H1 (cell line): ENCODE measurements at regions not wholly inside any gene's neighbourhood (a gene's known extent, or its start where the extent isn't known, plus 50 kb on each side); places are given as distances from the start of the nearest gene placed in this dataset.

Source experiments
- CTCF ChIA-PET: fragments of 300-600 bp; sonication (Branson Sonifier 250); formaldehyde crosslinking; loops from one replicate; lab custom pipeline; 2021; ENCODE audit not compliant: partially characterized antibody; lab: Charles Lee
- POLR2A ChIA-PET: fragments of 300-600 bp; sonication (Branson Sonifier 250); formaldehyde crosslinking; loops from one replicate; lab custom pipeline; 2021; ENCODE audit warnings: inconsistent platforms; ENCODE audit not compliant: partially characterized antibody; lab: Charles Lee
- DNase-seq, 2 experiments: peaks; one replicate each; pipeline versions ENCODE4 v3.0.0 to v3.0.0-alpha.2; 2010 to 2022; ENCODE audit warnings: low spot score in 2 of 2, low read depth in 1 of 2, mixed read lengths in 1 of 2
- FAIRE-seq: peaks from 2 replicates; lab custom pipeline; 2011; peaks lifted over from hg19 to GRCh38; lab: Jason Lieb, UNC
- H2AFZ ChIP-seq: 2 replicates; pipeline ENCODE4 v1.8.1; 2012; ENCODE audit warnings: low read length, inconsistent platforms
- H2AK5ac ChIP-seq: 2 replicates; pipeline ENCODE4 v1.6.1; 2013; ENCODE audit warnings: low read depth, low read length
- H2BK120ac ChIP-seq: replicated peaks from 2 replicates; pipeline ENCODE3; 2013; ENCODE audit warnings: low read depth, low read length, inconsistent platforms
- H2BK12ac ChIP-seq: 2 replicates; pipeline ENCODE4 v1.6.1; 2013; ENCODE audit warnings: low read depth, low read length
- H2BK15ac ChIP-seq: 2 replicates; pipeline ENCODE4 v1.6.1; 2013; ENCODE audit warnings: low read length
- H2BK20ac ChIP-seq: 2 replicates; pipeline ENCODE4 v1.6.1; 2013; ENCODE audit warnings: low read length
- H2BK5ac ChIP-seq: 2 replicates; pipeline ENCODE4 v1.6.1; 2013; ENCODE audit warnings: low read depth, low read length
- H3K14ac ChIP-seq: 2 replicates; pipeline ENCODE4 v1.6.1; 2013; ENCODE audit warnings: inconsistent platforms; ENCODE audit not compliant: insufficient read length
- H3K18ac ChIP-seq: 2 replicates; pipeline ENCODE4 v1.6.1; 2013; ENCODE audit warnings: low read length; ENCODE audit errors: extremely low read depth
- H3K23ac ChIP-seq: 2 replicates; pipeline ENCODE4 v1.6.1; 2013; ENCODE audit warnings: inconsistent platforms; ENCODE audit not compliant: insufficient read length
- H3K23me2 ChIP-seq: 2 replicates; pipeline ENCODE4 v1.6.1; 2013; ENCODE audit warnings: low read depth, low read length
- H3K27ac ChIP-seq: 2 replicates; pipeline ENCODE4 v1.6.1; 2011; ENCODE audit warnings: low read depth, low read length, inconsistent platforms
- H3K27me3 ChIP-seq, 4 experiments: replicated peaks in 1 of 4; 1 replicate in 1 of 4; 2 replicates in 3 of 4; pipeline versions ENCODE4 v1.6.1 to v1.8.1; 2011 to 2013; ENCODE audit warnings: low read length in 3 of 4, mild to moderate bottlenecking in 3 of 4, inconsistent platforms in 2 of 4, mixed read lengths in 2 of 4, moderate library complexity in 1 of 4; ENCODE audit not compliant: control insufficient read depth in 3 of 4, insufficient read depth in 3 of 4; ENCODE audit errors: extremely low read depth in 1 of 4
- H3K36me3 ChIP-seq, 4 experiments: 2 replicates each; pipeline versions ENCODE4 v1.6.1 to v1.8.1; 2011 to 2013; ENCODE audit warnings: mild to moderate bottlenecking in 4 of 4, low read length in 3 of 4, moderate library complexity in 2 of 4, control low read depth in 1 of 4, inconsistent platforms in 1 of 4; ENCODE audit not compliant: insufficient read depth in 4 of 4, control insufficient read depth in 2 of 4
- H3K4ac ChIP-seq: replicated peaks from 2 replicates; pipeline ENCODE3; 2013; ENCODE audit warnings: low read length, low read depth, mixed read lengths, inconsistent platforms; ENCODE audit not compliant: insufficient read length
- H3K4me1 ChIP-seq, 4 experiments: replicated peaks in 1 of 4; 1 replicate in 1 of 4; 2 replicates in 3 of 4; pipeline versions ENCODE4 v1.6.1 to v1.8.1; 2011 to 2013; ENCODE audit warnings: low read length in 3 of 4, inconsistent platforms in 2 of 4, mixed read lengths in 1 of 4; ENCODE audit not compliant: insufficient read depth in 4 of 4, control insufficient read depth in 3 of 4
- H3K4me2 ChIP-seq, 2 experiments: 2 replicates each; pipeline versions ENCODE4 v1.6.1 to v1.8.1; 2011 to 2013; ENCODE audit warnings: low read depth in 2 of 2, low read length in 2 of 2, control low read depth in 1 of 2, inconsistent platforms in 1 of 2, mild to moderate bottlenecking in 1 of 2; ENCODE audit not compliant: insufficient read depth in 1 of 2
- H3K4me3 ChIP-seq, 4 experiments: fragments of 200-600, 300-600 bp in 1 of 4; sonication (generic), shearing (Covaris generic), sonication (Bioruptor Twin) in 1 of 4; 2 replicates each; pipeline versions ENCODE4 v1.5.1 to v1.8.1; 2011 to 2016; ENCODE audit warnings: low read length in 4 of 4, low read depth in 3 of 4, control low read depth in 2 of 4, inconsistent platforms in 2 of 4, mild to moderate bottlenecking in 2 of 4, mixed read lengths in 1 of 4, moderate library complexity in 1 of 4; ENCODE audit not compliant: insufficient read depth in 2 of 4; ENCODE audit errors: extremely low read depth in 1 of 4
- H3K56ac ChIP-seq: replicated peaks from 2 replicates; pipeline ENCODE3; 2013; ENCODE audit warnings: low read depth, mild to moderate bottlenecking, mixed read lengths, low read length, inconsistent platforms; ENCODE audit not compliant: insufficient read length
- H3K79me1 ChIP-seq: 2 replicates; pipeline ENCODE4 v1.6.1; 2013; ENCODE audit warnings: low read depth, low read length, control low read depth
- H3K79me2 ChIP-seq, 2 experiments: 2 replicates each; pipeline versions ENCODE4 v1.6.1 to v1.8.1; 2012 to 2013; ENCODE audit warnings: low read length in 2 of 2, mild to moderate bottlenecking in 2 of 2, inconsistent platforms in 1 of 2; ENCODE audit not compliant: insufficient read depth in 2 of 2, control insufficient read depth in 1 of 2
- H3K9ac ChIP-seq, 4 experiments: replicated peaks in 1 of 4; 1 replicate in 1 of 4; 2 replicates in 3 of 4; pipeline versions ENCODE4 v1.6.1 to v1.8.1; 2011 to 2013; ENCODE audit warnings: low read depth in 3 of 4, low read length in 3 of 4, control low read depth in 2 of 4, mild to moderate bottlenecking in 2 of 4, moderate library complexity in 2 of 4, inconsistent platforms in 1 of 4; ENCODE audit errors: extremely low read depth in 1 of 4
- H3K9me3 ChIP-seq, 2 experiments: 2 replicates each; pipeline versions ENCODE4 v1.6.1 to v1.8.1; 2012 to 2013; ENCODE audit warnings: mild to moderate bottlenecking in 2 of 2, moderate library complexity in 2 of 2, control low read depth in 1 of 2, inconsistent platforms in 1 of 2, low read depth in 1 of 2, low read length in 1 of 2, mixed read lengths in 1 of 2; ENCODE audit not compliant: insufficient read depth in 2 of 2
- H4K20me1 ChIP-seq, 2 experiments: replicated peaks in 1 of 2; 2 replicates each; pipeline versions ENCODE3 to v1.8.1; 2011 to 2013; ENCODE audit warnings: inconsistent platforms in 2 of 2, low read length in 2 of 2, mild to moderate bottlenecking in 1 of 2; ENCODE audit not compliant: insufficient read depth in 2 of 2, control insufficient read depth in 1 of 2
- H4K5ac ChIP-seq: 2 replicates; pipeline ENCODE4 v1.6.1; 2013; ENCODE audit warnings: low read length, low read depth, mixed read lengths, inconsistent platforms; ENCODE audit not compliant: insufficient read length
- H4K8ac ChIP-seq: 2 replicates; pipeline ENCODE4 v1.8.0; 2013; ENCODE audit warnings: mild to moderate bottlenecking, moderate library complexity, low read length, inconsistent platforms; ENCODE audit not compliant: insufficient read depth; ENCODE audit errors: extremely low read depth
- H4K91ac ChIP-seq: replicated peaks from 2 replicates; pipeline ENCODE3; 2013; ENCODE audit warnings: low read length, mixed read lengths, inconsistent platforms; ENCODE audit not compliant: insufficient read length
- TAF7 ChIP-seq: optimal IDR thresholded peaks from 2 replicates; pipeline ENCODE3; 2011; ENCODE audit warnings: low read depth, mild to moderate bottlenecking, inconsistent platforms, low read length, moderate library complexity, borderline replicate concordance
- WGBS, 2 experiments: shearing (Covaris generic) in 1 of 2; methylation state at CpG; one replicate each; pipeline versions ENCODE4 v1.1.6 to v1.1.7; 2013 to 2015; ENCODE audit warnings: low lambda C conversion rate in 2 of 2, mixed read lengths in 2 of 2, inconsistent platforms in 1 of 2, low coverage in 1 of 2, missing lambda C conversion rate in 1 of 2; ENCODE audit not compliant: insufficient replicate concordance in 2 of 2, insufficient coverage in 1 of 2, insufficient read length in 1 of 2; ENCODE audit errors: extremely low coverage in 1 of 2, missing lambda C conversion rate in 1 of 2; 5-methylcytosine and 5-hydroxymethylcytosine counted together

GRCh38 chrY:21102507-21102906 lies 346.6 kb downstream of the RPS4Y2 start:
- 76% methylated on average over 2 of the region's 2 CpGs; no CpG with 5 or more reads in 1 of the 2 experiments for WGBS, 2 experiments
- POLR2A ChIA-PET = no interaction called here
- H4K20me1 ChIP-seq = no peaks in the 10 kb centered on the region
- no peak for TF ChIP-seq TAF7

More at GRCh38 chrY:21102507-21102906, 346.6 kb downstream of the RPS4Y2 start:
- no peak overlapping the region for H3K18ac ChIP-seq
- H3K14ac ChIP-seq = no peak overlapping the region
- H3K79me1 ChIP-seq = no peaks in the 10 kb centered on the region
- H4K8ac ChIP-seq = no peak overlapping the region
- H3K4ac ChIP-seq = no peak overlapping the region
- H2BK5ac ChIP-seq = no peak overlapping the region
- no peak overlapping the region for H2BK12ac ChIP-seq
- H3K27ac ChIP-seq = no peak overlapping the region
- H3K27me3 ChIP-seq = no peaks in the 10 kb centered on the region
- no peak overlapping the region for H3K23ac ChIP-seq
- H3K9ac ChIP-seq = no peak overlapping the region
- no peaks in the 10 kb centered on the region for H3K23me2 ChIP-seq
- H2AFZ ChIP-seq = no peak overlapping the region
- no peak overlapping the region for H4K91ac ChIP-seq
- H3K79me2 ChIP-seq = no peaks in the 10 kb centered on the region
- H3K9me3 ChIP-seq = peaks cover 2 to 27% of the 10 kb centered on the region in 2 experiments; a peak in 2 of 4 replicates
- H3K4me2 ChIP-seq = no peak overlapping the region
- no peak overlapping the region for H2BK120ac ChIP-seq
- no peak overlapping the region for H2BK20ac ChIP-seq
- no peak overlapping the region for H3K56ac ChIP-seq
- no peak overlapping the region for H2BK15ac ChIP-seq
- FAIRE-seq = no peak
- H4K5ac ChIP-seq = no peak overlapping the region
- no peak for DNase-seq
- H3K36me3 ChIP-seq = no peaks in the 10 kb centered on the region
- H2AK5ac ChIP-seq = no peak overlapping the region
- H3K4me1 ChIP-seq = no peaks in the 10 kb centered on the region
- CTCF ChIA-PET = no interaction called here
- H3K4me3 ChIP-seq = no peak overlapping the region
